B cell (primary cell): ENCODE measurements at regions not wholly inside any gene's neighbourhood (a gene's known extent, or its start where the extent isn't known, plus 50 kb on each side); places are given as distances from the start of the nearest gene placed in this dataset.

ENCODE experiments used
- EZH2 ChIP-seq: IDR thresholded peaks from 2 replicates; pipeline ENCODE4 v1.6.1; 2012; ENCODE audit warnings: borderline replicate concordance, low read depth, mild to moderate bottlenecking, moderate library complexity, low read length; ENCODE audit not compliant: insufficient read depth, poor library complexity, severe bottlenecking
- TF ChIP-seq, protein P1 (sequence below): fragments of 200-600 bp; IDR thresholded peaks from one replicate; pipeline ENCODE4 v1.8.0; 2022; ENCODE audit warnings: antibody characterized with exemption, mild to moderate bottlenecking

DNA sequence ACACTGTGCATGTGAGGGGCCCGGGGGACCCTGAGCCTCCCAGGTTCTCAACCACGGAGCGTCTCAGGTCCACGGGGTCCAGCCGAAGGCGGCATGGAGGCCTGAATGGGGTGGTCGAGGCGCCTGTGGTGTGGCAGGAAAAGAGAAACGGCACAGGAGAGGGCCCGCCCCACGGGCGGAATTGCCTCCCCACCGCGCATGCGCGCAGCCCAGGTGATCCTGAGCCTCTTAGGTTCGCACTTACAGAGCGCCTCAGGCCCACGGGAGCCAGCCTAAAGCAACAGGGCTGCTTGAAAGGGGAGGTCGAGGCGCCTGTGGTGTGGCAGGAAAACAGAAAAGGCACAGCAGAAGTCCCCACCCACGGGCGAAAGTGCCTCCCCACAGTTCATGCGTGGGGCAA, 311.0 kb downstream of the ALG10 start:
- no peak for TF ChIP-seq EZH2
- TF ChIP-seq, protein P1, sequence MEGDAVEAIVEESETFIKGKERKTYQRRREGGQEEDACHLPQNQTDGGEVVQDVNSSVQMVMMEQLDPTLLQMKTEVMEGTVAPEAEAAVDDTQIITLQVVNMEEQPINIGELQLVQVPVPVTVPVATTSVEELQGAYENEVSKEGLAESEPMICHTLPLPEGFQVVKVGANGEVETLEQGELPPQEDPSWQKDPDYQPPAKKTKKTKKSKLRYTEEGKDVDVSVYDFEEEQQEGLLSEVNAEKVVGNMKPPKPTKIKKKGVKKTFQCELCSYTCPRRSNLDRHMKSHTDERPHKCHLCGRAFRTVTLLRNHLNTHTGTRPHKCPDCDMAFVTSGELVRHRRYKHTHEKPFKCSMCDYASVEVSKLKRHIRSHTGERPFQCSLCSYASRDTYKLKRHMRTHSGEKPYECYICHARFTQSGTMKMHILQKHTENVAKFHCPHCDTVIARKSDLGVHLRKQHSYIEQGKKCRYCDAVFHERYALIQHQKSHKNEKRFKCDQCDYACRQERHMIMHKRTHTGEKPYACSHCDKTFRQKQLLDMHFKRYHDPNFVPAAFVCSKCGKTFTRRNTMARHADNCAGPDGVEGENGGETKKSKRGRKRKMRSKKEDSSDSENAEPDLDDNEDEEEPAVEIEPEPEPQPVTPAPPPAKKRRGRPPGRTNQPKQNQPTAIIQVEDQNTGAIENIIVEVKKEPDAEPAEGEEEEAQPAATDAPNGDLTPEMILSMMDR, result no peak
